Stimulated activated naive CD8-positive, alpha-beta T cell treated with anti-CD3 and anti-CD28 coated beads, Interleukin-15, amount 100 ng/mL, for 72 hours (primary cell): ENCODE measurements at regions not wholly inside any gene's neighbourhood (a gene's known extent, or its start where the extent isn't known, plus 50 kb on each side); places are given as distances from the start of the nearest gene placed in this dataset.

Experiments
- ATAC-seq: fragments of 150-1000 bp; cut with Tn5 transposase; 2 replicates; pipeline ENCODE4 v1.10.0; 2021; ENCODE audit warnings: mild to moderate bottlenecking, moderate library complexity
- DNase-seq, 2 donors: peaks; one replicate each; pipeline ENCODE4 v3.0.0; 2021 to 2022
- H3K27ac Mint-ChIP-seq, 2 donors: one replicate each; pipeline ENCODE4 v1.8.0; 2022; ENCODE audit warnings: mild to moderate bottlenecking in 2 of 2, mixed read lengths in 2 of 2, moderate library complexity in 2 of 2
- H3K27me3 Mint-ChIP-seq: one replicate; pipeline ENCODE4 v1.8.0; 2022; ENCODE audit warnings: mixed read lengths
- H3K4me1 Mint-ChIP-seq: one replicate; pipeline ENCODE4 v1.8.0; 2022; ENCODE audit warnings: mild to moderate bottlenecking, mixed read lengths
- H3K4me3 Mint-ChIP-seq, 2 donors: one replicate each; pipeline ENCODE4 v1.8.0; 2022; ENCODE audit warnings: mild to moderate bottlenecking in 2 of 2, mixed read lengths in 2 of 2, moderate library complexity in 1 of 2
- H3K9me3 Mint-ChIP-seq, 2 donors: one replicate each; pipeline ENCODE4 v1.8.0; 2022; ENCODE audit warnings: mixed read lengths in 2 of 2

- H3K27ac Mint-ChIP-seq: no peak overlapping the region
- H3K4me1 Mint-ChIP-seq: no peaks in the 10 kb centered on the region
- H3K27me3 Mint-ChIP-seq: peaks cover 7% of the 10 kb centered on the region
- DNase-seq (no peak), ATAC-seq (no peak)
- no peaks in the 10 kb centered on the region for H3K9me3 Mint-ChIP-seq
- no peak overlapping the region for H3K4me3 Mint-ChIP-seq
Observed at GRCh38 chr9:117480253-117480652, 65.4 kb upstream of the ASTN2 start.

DNA sequence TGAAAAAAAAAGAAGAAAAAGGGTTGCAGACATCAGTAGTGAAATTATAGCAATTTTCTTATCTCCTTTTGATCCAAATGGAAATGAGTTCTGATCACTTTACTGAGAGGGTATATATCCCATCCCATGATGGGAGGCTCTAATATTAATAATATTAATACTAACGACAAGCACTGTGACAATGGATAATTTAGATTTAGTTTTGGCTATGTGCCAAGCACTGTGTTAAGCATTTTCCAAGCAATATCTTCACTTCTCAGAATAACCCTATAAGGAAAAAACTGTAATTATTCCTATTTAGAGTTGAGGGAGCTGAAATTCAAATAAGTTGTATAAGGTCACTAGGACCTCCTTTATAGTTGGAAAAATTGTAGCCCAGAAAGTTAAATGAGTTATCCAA lies 58.4 kb upstream of the ASTN2 start:
- no peak overlapping the region for H3K4me3 Mint-ChIP-seq
- no peak overlapping the region for H3K27ac Mint-ChIP-seq
- H3K4me1 Mint-ChIP-seq: no peaks in the 10 kb centered on the region
- ATAC-seq (no peak), DNase-seq (no peak)
- H3K27me3 Mint-ChIP-seq: no peaks in the 10 kb centered on the region
- H3K9me3 Mint-ChIP-seq: no peaks in the 10 kb centered on the region

- no peak overlapping the region for H3K27ac Mint-ChIP-seq
- no peaks in the 10 kb centered on the region for H3K27me3 Mint-ChIP-seq
- no peak overlapping the region for H3K4me3 Mint-ChIP-seq
- ATAC-seq: no peak
- no peaks in the 10 kb centered on the region for H3K4me1 Mint-ChIP-seq
- H3K9me3 Mint-ChIP-seq: no peaks in the 10 kb centered on the region
- DNase-seq: no peak
Observed at GRCh38 chr9:117470902-117471301, 56.0 kb upstream of the ASTN2 start.

- Mint-ChIP-seq H3K4me1 (no peaks in the 10 kb centered on the region), H3K27me3 (no peaks in the 10 kb centered on the region), H3K27ac (no peak overlapping the region), H3K9me3 (no peaks in the 10 kb centered on the region), H3K4me3 (no peak overlapping the region)
- no peak for DNase-seq
- no peak for ATAC-seq
Observed at GRCh38 chr9:117470455-117470854, 55.6 kb upstream of the ASTN2 start.

DNA sequence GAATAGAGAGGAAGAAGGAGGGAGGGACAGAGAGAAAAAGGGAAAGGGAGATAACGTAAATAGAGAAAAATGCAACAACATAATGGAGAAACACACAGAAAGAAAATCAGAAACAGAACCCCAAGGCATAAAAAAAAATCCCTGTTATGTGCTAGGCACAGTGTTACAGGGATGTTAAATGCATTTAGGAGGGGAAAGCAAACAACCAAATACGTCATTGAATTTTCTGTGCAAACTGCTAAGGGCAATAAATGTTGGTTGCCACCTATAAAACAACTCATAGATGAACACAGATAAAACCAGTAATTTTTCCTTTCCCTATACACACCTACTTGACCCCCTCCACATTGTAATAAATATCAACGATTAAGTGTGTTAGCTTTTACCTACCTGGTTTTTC lies 51.3 kb upstream of the ASTN2 start:
- H3K4me1 Mint-ChIP-seq: no peaks in the 10 kb centered on the region
- ATAC-seq: no peak
- H3K9me3 Mint-ChIP-seq: peaks cover 5% of the 10 kb centered on the region in 2 donors
- no peaks in the 10 kb centered on the region for H3K27me3 Mint-ChIP-seq
- no peak overlapping the region for H3K27ac Mint-ChIP-seq
- H3K4me3 Mint-ChIP-seq: no peak overlapping the region
- DNase-seq: no peak

DNA sequence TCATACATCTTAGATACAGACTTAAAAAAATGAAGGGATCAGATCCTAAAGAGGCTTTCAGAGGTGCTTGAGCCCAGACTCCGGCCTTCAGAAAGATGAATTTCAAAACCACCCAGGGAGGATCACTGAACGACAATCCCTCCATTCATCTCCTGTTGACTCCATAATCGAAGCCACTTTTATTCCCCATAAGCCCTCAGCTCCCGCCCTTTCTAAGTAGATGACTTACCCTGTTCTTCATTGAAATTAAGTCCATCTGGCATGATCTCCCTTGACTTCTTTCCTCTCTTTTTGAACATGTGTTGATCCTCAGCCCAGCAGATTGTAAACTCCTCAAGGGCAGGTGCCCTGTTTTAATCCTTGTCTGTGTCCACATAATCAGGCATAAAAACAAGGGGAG lies 50.8 kb upstream of the ASTN2 start:
- H3K9me3 Mint-ChIP-seq: peaks cover 5% of the 10 kb centered on the region in 2 donors
- no peak overlapping the region for H3K4me3 Mint-ChIP-seq
- no peaks in the 10 kb centered on the region for H3K27me3 Mint-ChIP-seq
- no peak overlapping the region for H3K27ac Mint-ChIP-seq
- no peak for ATAC-seq
- DNase-seq: no peak
- no peaks in the 10 kb centered on the region for H3K4me1 Mint-ChIP-seq

GRCh38 chr9:117464941-117465616 lies 50.2 kb upstream of the ASTN2 start:
- Mint-ChIP-seq H3K4me1 (no peaks in the 10 kb centered on the region), H3K4me3 (no peak overlapping the region), H3K27ac (no peak overlapping the region), H3K9me3 (peaks cover 5% of the 10 kb centered on the region in 2 donors), H3K27me3 (no peaks in the 10 kb centered on the region)
- DNase-seq (no peak), ATAC-seq (no peak)
